SU-DHL-6 (cell line): ENCODE measurements at regions not wholly inside any gene's neighbourhood (a gene's known extent, or its start where the extent isn't known, plus 50 kb on each side); places are given as distances from the start of the nearest gene placed in this dataset.

Experiments used
- H2AFZ ChIP-seq: fragments of 200-600 bp; sonication (generic); 2 replicates; pipeline ENCODE4 v1.6.1; 2014; ENCODE audit warnings: low read depth, mild to moderate bottlenecking, moderate library complexity, mixed read lengths, antibody characterized with exemption, low read length; ENCODE audit not compliant: severe bottlenecking
- H3F3A ChIP-seq: fragments of 200-600 bp; shearing (Covaris generic); 2 replicates; pipeline ENCODE4 v1.6.0; 2016; ENCODE audit warnings: antibody characterized with exemption, mild to moderate bottlenecking; ENCODE audit not compliant: insufficient read depth
- H3K27ac ChIP-seq: fragments of 200-600 bp; sonication (generic); 2 replicates; pipeline ENCODE4 v1.5.1; 2016; ENCODE audit warnings: low read depth, mild to moderate bottlenecking, low read length, moderate library complexity, mixed read lengths
- H3K27me3 ChIP-seq: fragments of 200-600 bp; sonication (generic), shearing (Covaris generic); 2 replicates; pipeline ENCODE4 v1.6.0; 2014; ENCODE audit warnings: mild to moderate bottlenecking, low read length
- H3K36me3 ChIP-seq: fragments of 200-600 bp; sonication (generic); 2 replicates; pipeline ENCODE4 v1.6.1; 2014; ENCODE audit warnings: mild to moderate bottlenecking, low read length, mixed read lengths
- H3K4me2 ChIP-seq: fragments of 300-600, 200-600 bp; shearing (Covaris generic), sonication (generic); 2 replicates; pipeline ENCODE4 v1.6.0; 2014; ENCODE audit warnings: low read length, low read depth, mild to moderate bottlenecking; ENCODE audit not compliant: poor library complexity, severe bottlenecking
- H3K4me3 ChIP-seq: fragments of 200-600 bp; sonication (generic); 2 replicates; pipeline ENCODE4 v1.5.1; 2014; ENCODE audit warnings: antibody characterized with exemption, low read length, mild to moderate bottlenecking, mixed read lengths; ENCODE audit not compliant: insufficient read depth, poor library complexity, severe bottlenecking
- H3K79me2 ChIP-seq: fragments of 200-600 bp; sonication (generic); 2 replicates; pipeline ENCODE4 v1.6.1; 2014; ENCODE audit warnings: mild to moderate bottlenecking, low read length, moderate library complexity; ENCODE audit not compliant: insufficient read depth
- H3K9ac ChIP-seq: fragments of 200-600 bp; sonication (generic); 2 replicates; pipeline ENCODE4 v1.7.0; 2014; ENCODE audit warnings: mild to moderate bottlenecking, low read length
- H3K9me2 ChIP-seq: fragments of 200-600 bp; sonication (generic); replicated peaks from 2 replicates; pipeline ENCODE4 v1.6.1; 2014; ENCODE audit warnings: low read length; ENCODE audit not compliant: insufficient read depth
- H3K9me3 ChIP-seq: fragments of 200-600 bp; sonication (generic); 2 replicates; pipeline ENCODE4 v1.6.1; 2014; ENCODE audit warnings: low read length, mixed read lengths; ENCODE audit not compliant: insufficient read depth
- H4K20me1 ChIP-seq: fragments of 200-600 bp; sonication (generic); 2 replicates; pipeline ENCODE4 v1.6.1; 2014; ENCODE audit warnings: low read depth, mild to moderate bottlenecking, antibody characterized with exemption, low read length, moderate library complexity, mixed read lengths
- CTCF ChIP-seq: fragments of 200-600 bp; sonication (generic); IDR thresholded peaks from one replicate; pipeline ENCODE4 v1.5.1; 2017; ENCODE audit warnings: antibody characterized with exemption, mild to moderate bottlenecking, low read length, moderate library complexity; ENCODE audit not compliant: insufficient read depth, poor library complexity, severe bottlenecking
- EZH2phosphoT487 ChIP-seq: fragments of 200-600 bp; sonication (generic), shearing (Covaris generic); conservative IDR thresholded peaks from 2 replicates; pipeline ENCODE4 v1.6.1; 2018; ENCODE audit warnings: mild to moderate bottlenecking, antibody characterized with exemption, low read length, moderate library complexity, mixed read lengths

GRCh38 chr6:90939906-90940305 is 353.0 kb upstream of the MAP3K7 start:
- no peak overlapping the region for H2AFZ ChIP-seq
- H3K4me3 ChIP-seq, result no peak overlapping the region
- no peaks in the 10 kb centered on the region for H3K9me3 ChIP-seq
- no peaks in the 10 kb centered on the region for H3K79me2 ChIP-seq
- no peaks in the 10 kb centered on the region for H3F3A ChIP-seq
- no peak for TF ChIP-seq CTCF
- no peak for TF ChIP-seq EZH2phosphoT487
- H3K27ac ChIP-seq, result no peak overlapping the region
- H3K27me3 ChIP-seq, result no peaks in the 10 kb centered on the region
- H3K9me2 ChIP-seq, result no peaks in the 10 kb centered on the region
- no peaks in the 10 kb centered on the region for H4K20me1 ChIP-seq
- H3K36me3 ChIP-seq, result no peaks in the 10 kb centered on the region
- no peak overlapping the region for H3K9ac ChIP-seq
- no peak overlapping the region for H3K4me2 ChIP-seq

- Histone ChIP-seq H3K9me3 (no peaks in the 10 kb centered on the region), H3K4me3 (no peak overlapping the region), H4K20me1 (no peaks in the 10 kb centered on the region), H2AFZ (no peak overlapping the region), H3K4me2 (no peak overlapping the region), H3K79me2 (no peaks in the 10 kb centered on the region), H3K9me2 (no peaks in the 10 kb centered on the region), H3F3A (no peaks in the 10 kb centered on the region), H3K27me3 (no peaks in the 10 kb centered on the region), H3K36me3 (no peaks in the 10 kb centered on the region), H3K27ac (no peak overlapping the region), H3K9ac (no peak overlapping the region)
- no peak for TF ChIP-seq EZH2phosphoT487
- no peak for TF ChIP-seq CTCF
These were observed 351.2 kb upstream of the MAP3K7 start for GRCh38 chr6:90938122-90938521.

GRCh38 chr6:90936286-90936685 is 349.4 kb upstream of the MAP3K7 start:
- no peaks in the 10 kb centered on the region for H4K20me1 ChIP-seq
- H3K27me3 ChIP-seq, result no peaks in the 10 kb centered on the region
- H3K4me3 ChIP-seq, result no peak overlapping the region
- H3K79me2 ChIP-seq, result no peaks in the 10 kb centered on the region
- H3K36me3 ChIP-seq, result no peaks in the 10 kb centered on the region
- no peak for TF ChIP-seq CTCF
- no peak for TF ChIP-seq EZH2phosphoT487
- H2AFZ ChIP-seq, result no peak overlapping the region
- H3K9ac ChIP-seq, result no peak overlapping the region
- no peaks in the 10 kb centered on the region for H3K9me2 ChIP-seq
- no peak overlapping the region for H3K27ac ChIP-seq
- no peaks in the 10 kb centered on the region for H3K9me3 ChIP-seq
- no peak overlapping the region for H3K4me2 ChIP-seq
- H3F3A ChIP-seq, result no peaks in the 10 kb centered on the region

- Histone ChIP-seq H4K20me1 (no peaks in the 10 kb centered on the region), H3F3A (no peaks in the 10 kb centered on the region), H3K79me2 (no peaks in the 10 kb centered on the region), H3K9ac (no peak overlapping the region), H3K9me3 (no peaks in the 10 kb centered on the region), H3K36me3 (no peaks in the 10 kb centered on the region), H2AFZ (no peak overlapping the region), H3K27me3 (no peaks in the 10 kb centered on the region), H3K4me2 (no peak overlapping the region), H3K9me2 (no peaks in the 10 kb centered on the region), H3K27ac (no peak overlapping the region), H3K4me3 (no peak overlapping the region)
- no peak for TF ChIP-seq EZH2phosphoT487
- no peak for TF ChIP-seq CTCF
These were observed 348.1 kb upstream of the MAP3K7 start for GRCh38 chr6:90934966-90935365.
